Inflammatory macrophage treated with lipopolysaccharide for 1 hour (primary cell): ENCODE measurements at regions not wholly inside any gene's neighbourhood (a gene's known extent, or its start where the extent isn't known, plus 50 kb on each side); places are given as distances from the start of the nearest gene placed in this dataset.

Source experiments
- DNase-seq, 2 donors: peaks; one replicate each; pipeline ENCODE4 v3.0.0-alpha.2; 2020 to 2022

DNA sequence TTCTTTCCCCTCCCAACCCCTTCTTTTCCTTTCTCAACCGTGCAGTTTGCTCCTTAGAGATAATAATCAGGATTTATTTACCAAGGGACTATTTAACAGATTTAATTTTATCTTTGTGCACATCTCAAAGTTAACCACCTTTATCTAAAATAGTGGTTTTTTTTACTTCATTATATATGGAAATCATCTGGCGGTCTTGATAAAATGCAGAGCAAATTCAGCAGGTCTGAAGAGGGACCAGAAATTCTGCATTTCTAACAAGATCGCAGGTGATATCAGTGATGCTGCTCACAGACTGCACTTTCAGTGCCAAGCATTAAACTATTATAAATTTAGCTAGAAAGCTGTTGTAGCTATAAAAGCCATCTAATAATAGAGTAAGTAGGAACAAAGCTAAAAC, 83.4 kb upstream of the NEGR1 start:
- no peak for DNase-seq

GRCh38 chr1:72362538-72362937, 80.2 kb upstream of the NEGR1 start:
- DNase-seq: no peak

- no peak for DNase-seq
These were observed 75.1 kb upstream of the NEGR1 start for GRCh38 chr1:72357411-72357810.

GRCh38 chr1:72355899-72356298, 73.6 kb upstream of the NEGR1 start:
- no peak for DNase-seq

DNA sequence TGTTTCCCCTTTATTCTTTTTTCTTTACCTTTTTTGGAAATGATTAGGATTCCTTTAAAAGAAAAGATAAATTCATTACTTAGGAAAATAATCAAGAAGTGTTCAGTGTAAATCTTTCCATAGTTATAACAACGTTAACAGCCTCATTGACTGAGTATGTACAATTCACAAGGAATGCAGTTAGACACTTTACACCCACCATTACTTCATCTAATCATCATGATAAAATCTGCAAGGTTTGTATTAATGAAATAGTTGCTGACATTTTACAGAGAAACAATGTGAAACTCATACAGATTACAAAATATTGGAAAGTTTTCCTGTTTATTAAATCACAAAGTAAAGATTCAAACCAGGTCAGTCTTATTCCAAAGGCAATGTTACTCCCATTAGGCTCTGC, 59.3 kb upstream of the NEGR1 start:
- no peak for DNase-seq

GRCh38 chr1:72336776-72337175, 54.4 kb upstream of the NEGR1 start:
- no peak for DNase-seq
